ENCODE measurements at regions not wholly inside any gene's neighbourhood (a gene's known extent, or its start where the extent isn't known, plus 50 kb on each side); places are given as distances from the start of the nearest gene placed in this dataset.

DNA sequence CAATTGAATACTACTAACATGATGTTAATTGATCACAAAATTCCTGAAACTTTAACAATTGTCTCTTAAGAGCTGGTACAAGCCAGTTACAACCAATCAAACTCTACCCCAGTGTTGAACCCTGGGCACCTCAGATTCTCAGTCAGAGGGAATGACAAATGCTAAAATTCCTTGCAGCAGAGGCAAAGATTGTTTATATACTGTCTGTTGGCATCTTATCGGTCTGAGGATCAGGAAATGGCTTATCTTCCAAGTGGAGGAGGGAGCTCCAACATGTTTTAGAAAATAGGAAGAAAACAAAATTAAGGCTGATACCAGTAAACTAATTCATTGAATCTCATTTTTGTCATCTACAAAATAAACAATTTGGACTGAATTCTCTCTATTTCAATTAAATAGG lies 527.8 kb upstream of the ZNF608 start:
- intact Hi-C loops (cut with micrococcal nuclease), result no loop called here

GRCh38 chr5:125274938-125275724 lies 528.7 kb upstream of the ZNF608 start:
- intact Hi-C loops (cut with micrococcal nuclease), result no loop called here

DNA sequence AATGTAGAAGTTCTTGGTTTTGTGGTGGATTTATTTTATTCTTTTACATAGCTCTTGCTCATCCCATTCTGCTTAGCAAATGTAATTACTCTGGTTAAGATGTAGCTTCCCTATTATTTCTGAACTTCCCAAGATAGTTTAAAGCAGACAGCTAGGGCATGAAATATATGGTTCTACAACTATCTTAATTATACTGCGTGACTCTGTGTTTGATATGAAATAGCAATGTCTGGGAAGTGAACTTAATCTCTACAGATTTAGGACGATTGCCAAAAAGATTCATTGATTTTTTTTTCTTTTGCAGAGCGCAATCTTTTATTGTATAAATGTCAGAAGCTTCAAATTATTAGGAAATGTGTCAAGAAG lies 529.3 kb upstream of the ZNF608 start:
- intact Hi-C loops (cut with micrococcal nuclease), result no loop called here

- intact Hi-C loops (cut with micrococcal nuclease), result no loop called here
Measured at GRCh38 chr5:125276096-125276495, 529.7 kb upstream of the ZNF608 start.

DNA sequence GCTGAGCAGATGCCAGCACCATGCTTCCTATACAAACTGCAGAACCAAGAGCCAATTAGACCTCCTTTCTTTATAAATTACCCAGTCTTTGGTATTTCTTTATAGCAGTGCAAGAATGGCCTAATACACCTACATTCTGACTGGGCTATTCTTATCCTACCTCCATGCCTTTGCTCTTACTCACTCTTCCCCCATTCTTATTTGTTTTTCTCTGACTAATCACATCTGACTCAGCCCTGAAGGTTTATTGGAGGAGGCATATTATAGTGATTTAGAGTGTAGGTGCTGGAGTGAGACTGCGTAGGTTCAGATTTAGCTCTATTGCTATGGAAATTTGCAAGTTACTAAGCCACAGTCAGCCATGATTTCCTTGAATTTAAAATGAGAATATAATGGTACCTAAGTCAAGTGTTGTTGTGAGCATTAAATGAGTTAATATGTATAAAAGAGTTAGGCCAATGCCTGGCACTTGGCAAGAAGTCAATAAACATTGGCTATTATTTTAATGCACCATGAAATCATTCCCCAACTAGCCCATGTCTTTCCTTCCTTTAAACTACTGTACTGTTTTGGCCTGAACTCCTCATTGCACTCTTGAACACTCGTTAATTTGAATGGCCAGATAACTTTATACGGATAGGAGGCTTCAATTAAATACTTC lies 531.2 kb upstream of the ZNF608 start:
- intact Hi-C loops (cut with micrococcal nuclease), result no loop called here

DNA sequence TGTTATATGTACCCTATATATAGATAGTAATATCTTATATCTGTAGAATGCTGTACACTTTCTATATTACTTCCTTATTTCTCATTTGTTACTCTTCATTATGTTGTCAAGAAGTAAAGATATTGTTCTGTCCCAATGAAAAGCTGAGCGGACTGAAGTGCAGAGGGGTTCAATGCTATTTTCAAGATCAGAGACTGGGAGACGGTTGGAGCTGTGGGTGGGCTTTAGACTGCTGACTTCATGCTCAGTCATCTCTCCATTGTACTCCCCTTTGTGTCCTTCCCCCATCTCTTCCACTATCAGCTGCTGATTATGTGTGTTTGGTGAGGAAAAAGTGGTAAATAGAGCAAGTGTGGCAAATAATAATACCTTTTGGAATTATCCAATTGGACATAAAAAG lies 532.3 kb upstream of the ZNF608 start:
- intact Hi-C loops (cut with micrococcal nuclease), result no loop called here

DNA sequence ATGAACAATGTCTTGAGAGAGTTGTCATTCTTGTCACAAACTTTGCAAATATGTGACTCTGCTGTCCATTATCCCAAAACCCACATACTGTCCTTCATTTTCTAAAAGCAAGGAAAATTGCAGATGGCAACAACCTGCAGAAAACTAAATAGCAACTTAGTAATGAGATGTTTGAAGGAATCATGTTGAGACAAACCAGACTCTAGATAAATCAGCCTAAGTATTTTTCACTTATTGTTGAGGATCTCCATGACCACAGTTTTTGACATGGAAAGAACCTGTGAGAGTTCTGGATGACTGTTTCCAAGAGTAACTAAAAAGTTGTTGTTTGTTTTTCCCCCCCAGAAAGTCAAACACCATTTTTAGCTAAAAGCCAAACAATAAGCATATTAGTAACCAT lies 535.2 kb upstream of the ZNF608 start:
- intact Hi-C loops (cut with micrococcal nuclease), result no loop called here

- intact Hi-C loops (cut with micrococcal nuclease), result no loop called here
Measured at GRCh38 chr5:125283372-125283771, 536.9 kb upstream of the ZNF608 start.

- intact Hi-C loops (cut with micrococcal nuclease), result no loop called here
Measured at GRCh38 chr5:125286271-125286670, 539.8 kb upstream of the ZNF608 start.

DNA sequence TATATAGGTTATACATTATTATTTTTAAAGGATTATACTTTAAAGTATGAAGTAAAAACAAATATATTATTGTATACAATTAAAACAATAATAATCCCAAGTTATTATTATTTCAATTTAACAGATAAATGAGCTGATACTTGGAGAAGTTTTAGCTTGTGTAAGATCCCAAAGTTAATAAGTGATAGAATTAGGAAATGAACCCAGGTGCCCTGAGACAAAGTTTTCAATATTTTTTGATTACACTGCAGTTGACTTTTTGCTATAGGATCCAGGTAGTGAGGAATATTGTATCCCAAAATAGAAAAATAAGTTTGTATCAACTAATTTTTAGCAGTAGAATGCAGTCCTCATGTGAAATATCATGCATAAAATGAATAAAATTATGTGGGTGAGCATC lies 543.2 kb upstream of the ZNF608 start:
- intact Hi-C loops (cut with micrococcal nuclease), result no loop called here

GRCh38 chr5:125290935-125291334 lies 544.5 kb upstream of the ZNF608 start:
- intact Hi-C loops (cut with micrococcal nuclease), result no loop called here

- intact Hi-C loops (cut with micrococcal nuclease), result no loop called here
Measured at GRCh38 chr5:125291447-125291846, 545.0 kb upstream of the ZNF608 start.

DNA sequence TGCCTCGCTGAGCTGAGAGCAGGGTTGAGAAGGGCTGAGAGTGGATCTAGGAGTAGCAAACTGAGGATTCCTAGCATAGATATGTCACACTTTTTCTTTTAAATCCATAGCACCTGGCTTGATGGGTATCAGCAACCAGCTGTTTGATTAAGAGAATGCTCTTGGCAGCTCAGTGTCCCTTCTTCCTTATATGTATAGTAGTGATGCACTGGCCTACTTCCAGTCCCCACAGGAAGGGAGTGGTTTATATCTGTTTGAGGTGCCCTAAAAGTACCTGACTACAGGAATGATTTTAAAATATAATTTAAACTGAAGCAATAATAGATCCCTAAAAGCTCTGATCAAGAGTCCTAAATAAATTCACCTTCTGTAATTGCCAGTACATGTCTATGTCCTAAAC lies 546.8 kb upstream of the ZNF608 start:
- intact Hi-C loops (cut with micrococcal nuclease), result no loop called here

DNA sequence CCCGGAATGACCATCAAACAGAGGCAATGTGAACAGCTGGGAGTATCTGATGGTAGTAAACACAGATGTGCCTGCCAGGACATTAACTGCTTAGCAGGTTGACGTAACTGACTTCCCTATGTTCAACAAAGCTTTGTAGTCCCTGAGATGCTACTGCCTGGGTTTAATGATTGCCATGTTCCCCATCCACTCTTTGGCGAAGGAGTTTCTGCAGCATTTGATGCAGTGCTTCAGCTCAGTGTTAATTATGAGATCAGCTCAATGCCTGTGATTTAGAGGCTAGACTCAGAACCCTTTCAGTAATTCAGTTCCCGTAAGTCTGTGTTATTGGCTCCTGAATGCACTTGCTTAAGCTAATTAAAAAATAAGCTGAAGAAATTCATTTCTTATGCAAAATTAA lies 547.3 kb upstream of the ZNF608 start:
- intact Hi-C loops (cut with micrococcal nuclease), result no loop called here

GRCh38 chr5:125294844-125295243 lies 548.4 kb upstream of the ZNF608 start:
- intact Hi-C loops (cut with micrococcal nuclease), result no loop called here

- intact Hi-C loops (cut with micrococcal nuclease), result no loop called here
Measured at GRCh38 chr5:125295405-125295872, 549.0 kb upstream of the ZNF608 start.

- intact Hi-C loops (cut with micrococcal nuclease), result no loop called here
Measured at GRCh38 chr5:125298258-125298657, 551.8 kb upstream of the ZNF608 start.

DNA sequence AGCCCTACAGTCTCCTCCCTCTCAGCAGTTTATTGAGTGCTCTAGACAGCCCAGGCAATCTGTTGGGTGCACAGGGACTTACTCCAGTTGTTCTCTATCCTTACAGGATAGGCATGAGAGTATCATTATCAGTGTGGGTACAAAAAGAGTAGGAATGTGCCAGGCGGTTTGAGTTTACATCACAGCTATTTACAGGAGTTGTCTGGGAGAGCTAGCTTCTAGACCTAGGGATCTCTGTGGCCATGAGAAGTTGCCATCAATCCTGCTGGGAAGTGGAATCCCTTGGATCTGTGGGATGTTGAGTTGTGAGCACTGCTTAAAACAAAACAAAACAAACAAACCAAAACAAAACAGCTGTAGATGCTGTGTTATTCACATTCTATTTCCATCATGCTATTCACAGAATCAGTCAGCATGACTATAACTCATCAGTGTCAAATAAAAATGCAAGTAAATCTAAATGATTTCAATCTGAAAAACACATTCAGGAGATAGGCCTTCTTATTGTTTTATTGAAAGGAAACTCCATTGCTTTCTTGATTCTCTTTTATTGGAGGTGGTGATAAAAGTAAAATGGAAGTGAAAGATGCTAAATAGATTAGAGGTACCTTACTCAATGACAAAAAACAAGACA lies 552.4 kb upstream of the ZNF608 start:
- intact Hi-C loops (cut with micrococcal nuclease), result no loop called here

- intact Hi-C loops (cut with micrococcal nuclease), result no loop called here
Measured at GRCh38 chr5:125301711-125302110, 555.3 kb upstream of the ZNF608 start.

DNA sequence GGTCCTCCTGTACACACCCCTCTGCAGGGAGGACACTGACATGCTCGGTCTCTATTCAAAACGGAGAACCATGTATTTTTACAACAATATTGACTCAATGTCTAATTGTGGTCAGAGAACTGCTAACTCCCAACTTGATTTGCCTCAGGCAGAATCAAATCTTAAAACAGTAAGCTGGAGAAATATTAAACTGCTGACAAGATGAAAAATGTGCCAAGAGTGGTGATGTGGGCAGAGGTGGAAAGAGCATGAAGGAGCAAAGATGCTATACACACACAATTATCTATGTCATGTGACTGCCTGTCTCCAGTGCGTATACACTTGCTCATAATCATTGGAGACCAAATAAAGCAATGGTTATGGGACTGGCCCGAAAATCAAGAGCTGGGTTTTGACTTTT lies 556.1 kb upstream of the ZNF608 start:
- intact Hi-C loops (cut with micrococcal nuclease), result no loop called here

- intact Hi-C loops (cut with micrococcal nuclease), result no loop called here
Measured at GRCh38 chr5:125306741-125307140, 560.3 kb upstream of the ZNF608 start.

DNA sequence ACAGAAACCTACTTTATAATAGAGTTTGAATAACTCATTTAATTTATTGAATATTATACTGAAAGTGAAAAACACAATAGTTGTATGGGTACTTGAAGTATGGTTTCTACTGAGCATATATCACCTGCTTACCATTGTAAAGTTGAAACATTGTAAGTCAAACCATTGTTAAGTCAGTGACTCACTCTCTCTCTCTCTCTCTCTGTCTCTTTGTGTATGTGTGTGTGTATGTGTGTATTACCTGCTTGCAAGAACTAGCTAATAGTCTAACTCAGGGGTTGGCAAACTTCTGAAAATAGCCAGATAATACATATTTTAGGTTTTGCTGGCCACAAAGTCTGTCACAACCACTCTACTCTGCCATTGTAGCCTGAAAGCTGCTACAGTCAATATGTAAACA lies 564.3 kb upstream of the ZNF608 start:
- intact Hi-C loops (cut with micrococcal nuclease), result no loop called here

DNA sequence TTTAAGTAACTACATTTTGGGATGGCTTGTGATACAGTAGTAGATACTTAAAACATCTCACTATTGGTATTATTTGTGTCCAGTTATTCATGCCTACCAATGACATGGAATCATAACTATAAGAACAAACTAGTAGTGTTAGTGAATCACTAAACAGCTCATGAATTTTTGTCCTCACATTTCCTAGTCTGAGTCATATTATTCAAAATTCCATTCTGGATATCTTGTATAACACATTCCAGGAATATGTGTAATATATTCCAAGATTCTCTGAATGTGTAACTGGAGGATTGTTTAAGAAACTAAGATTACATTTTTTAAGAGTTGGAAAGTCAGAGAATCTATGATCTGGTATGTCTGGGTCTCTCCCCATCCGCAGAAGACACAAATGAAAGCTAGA lies 565.3 kb upstream of the ZNF608 start:
- intact Hi-C loops (cut with micrococcal nuclease), result no loop called here
